GM21825 (cell line): ENCODE measurements at regions not wholly inside any gene's neighbourhood (a gene's known extent, or its start where the extent isn't known, plus 50 kb on each side); places are given as distances from the start of the nearest gene placed in this dataset.
"Not testable (repeated sequence)": the region's sequence is repeated elsewhere in the genome, so short reads cannot be mapped to it uniquely, and the experiment has no call there.

Experiments
- ATAC-seq: cut with Tn5 transposase; IDR thresholded peaks from one replicate; pipeline ENCODE4 v1.9.1; 2021; ENCODE audit warnings: mild to moderate bottlenecking, moderate library complexity; ENCODE audit not compliant: unreplicated experiment

- ATAC-seq, result no peak
Observed at GRCh38 chr13:50721672-50721992, 121.9 kb downstream of the DLEU7 start.

- ATAC-seq, result no peak
Observed at GRCh38 chr13:50722440-50723125, 120.9 kb downstream of the DLEU7 start.

GRCh38 chr13:50724438-50724837 is 119.1 kb downstream of the DLEU7 start:
- no peak for ATAC-seq

GRCh38 chr13:50724913-50725312 is 118.6 kb downstream of the DLEU7 start:
- no peak for ATAC-seq

GRCh38 chr13:50726164-50726563 is 117.3 kb downstream of the DLEU7 start:
- no peak for ATAC-seq

- no peak for ATAC-seq
Observed at GRCh38 chr13:50729177-50729576, 114.3 kb downstream of the DLEU7 start.

- no peak for ATAC-seq
Observed at GRCh38 chr13:50730496-50731351, 112.8 kb downstream of the DLEU7 start.

- ATAC-seq, result no peak
Observed at GRCh38 chr13:50731400-50731799, 112.1 kb downstream of the DLEU7 start.

GRCh38 chr13:50732712-50733111 is 110.8 kb downstream of the DLEU7 start:
- ATAC-seq, result no peak

GRCh38 chr13:50733392-50733791 is 110.1 kb downstream of the DLEU7 start:
- no peak for ATAC-seq

GRCh38 chr13:50735071-50735470 is 108.4 kb downstream of the DLEU7 start:
- ATAC-seq, result no peak

GRCh38 chr13:50740052-50740741 is 103.3 kb downstream of the DLEU7 start:
- ATAC-seq, result no peak

- ATAC-seq, result no peak
Observed at GRCh38 chr13:50742353-50742752, 101.1 kb downstream of the DLEU7 start.

- no peak for ATAC-seq
Observed at GRCh38 chr13:50742968-50743367, 100.5 kb downstream of the DLEU7 start.

GRCh38 chr13:50744116-50744660 is 99.3 kb downstream of the DLEU7 start:
- ATAC-seq, result no peak

GRCh38 chr13:50745542-50746115 is 97.9 kb downstream of the DLEU7 start:
- ATAC-seq, result no peak

- ATAC-seq, result no peak
Observed at GRCh38 chr13:50747737-50748350, 95.6 kb downstream of the DLEU7 start.

GRCh38 chr13:50753221-50753620 is 90.3 kb downstream of the DLEU7 start:
- not testable (repeated sequence) for ATAC-seq

GRCh38 chr13:50755862-50756685 is 87.4 kb downstream of the DLEU7 start:
- ATAC-seq, result not testable (repeated sequence)

GRCh38 chr13:50757008-50757407 is 86.5 kb downstream of the DLEU7 start:
- no peak for ATAC-seq
